ENCODE measurements at regions not wholly inside any gene's neighbourhood (a gene's known extent, or its start where the extent isn't known, plus 50 kb on each side); places are given as distances from the start of the nearest gene placed in this dataset.

DNA sequence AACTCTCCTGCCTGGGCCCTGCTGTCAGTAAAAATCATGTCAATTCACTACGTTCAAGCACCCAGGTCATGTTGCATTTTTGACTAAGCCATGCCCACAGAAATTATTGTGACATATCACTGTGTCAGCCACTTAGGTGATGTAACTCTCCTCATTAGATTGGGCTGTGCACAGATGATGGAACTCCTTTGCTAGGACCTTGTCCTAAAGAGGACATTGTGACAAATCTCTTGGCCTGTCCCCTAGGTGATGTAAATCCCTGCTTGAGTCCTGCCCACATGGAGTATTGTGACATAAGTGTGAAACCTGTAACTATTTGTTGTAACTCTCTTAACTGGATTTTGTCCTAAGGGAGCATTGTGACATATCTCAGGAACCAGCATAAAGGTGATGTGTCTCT lies 848.3 kb upstream of the TSPY4 start:
- TF ChIP-seq, protein P1, sequence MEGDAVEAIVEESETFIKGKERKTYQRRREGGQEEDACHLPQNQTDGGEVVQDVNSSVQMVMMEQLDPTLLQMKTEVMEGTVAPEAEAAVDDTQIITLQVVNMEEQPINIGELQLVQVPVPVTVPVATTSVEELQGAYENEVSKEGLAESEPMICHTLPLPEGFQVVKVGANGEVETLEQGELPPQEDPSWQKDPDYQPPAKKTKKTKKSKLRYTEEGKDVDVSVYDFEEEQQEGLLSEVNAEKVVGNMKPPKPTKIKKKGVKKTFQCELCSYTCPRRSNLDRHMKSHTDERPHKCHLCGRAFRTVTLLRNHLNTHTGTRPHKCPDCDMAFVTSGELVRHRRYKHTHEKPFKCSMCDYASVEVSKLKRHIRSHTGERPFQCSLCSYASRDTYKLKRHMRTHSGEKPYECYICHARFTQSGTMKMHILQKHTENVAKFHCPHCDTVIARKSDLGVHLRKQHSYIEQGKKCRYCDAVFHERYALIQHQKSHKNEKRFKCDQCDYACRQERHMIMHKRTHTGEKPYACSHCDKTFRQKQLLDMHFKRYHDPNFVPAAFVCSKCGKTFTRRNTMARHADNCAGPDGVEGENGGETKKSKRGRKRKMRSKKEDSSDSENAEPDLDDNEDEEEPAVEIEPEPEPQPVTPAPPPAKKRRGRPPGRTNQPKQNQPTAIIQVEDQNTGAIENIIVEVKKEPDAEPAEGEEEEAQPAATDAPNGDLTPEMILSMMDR (IDR thresholded peaks at IDR 0.05; ENCODE audit: borderline replicate concordance, control extremely low read depth, extremely low read depth, insufficient read depth, missing control alignments) = no peak
- no peak for DNase-seq (ENCODE audit: low spot score)
- in situ Hi-C loops (cut with MboI; ENCODE audit: low sequenced_read_pairs, unreplicated experiment) = no loop called here

DNA sequence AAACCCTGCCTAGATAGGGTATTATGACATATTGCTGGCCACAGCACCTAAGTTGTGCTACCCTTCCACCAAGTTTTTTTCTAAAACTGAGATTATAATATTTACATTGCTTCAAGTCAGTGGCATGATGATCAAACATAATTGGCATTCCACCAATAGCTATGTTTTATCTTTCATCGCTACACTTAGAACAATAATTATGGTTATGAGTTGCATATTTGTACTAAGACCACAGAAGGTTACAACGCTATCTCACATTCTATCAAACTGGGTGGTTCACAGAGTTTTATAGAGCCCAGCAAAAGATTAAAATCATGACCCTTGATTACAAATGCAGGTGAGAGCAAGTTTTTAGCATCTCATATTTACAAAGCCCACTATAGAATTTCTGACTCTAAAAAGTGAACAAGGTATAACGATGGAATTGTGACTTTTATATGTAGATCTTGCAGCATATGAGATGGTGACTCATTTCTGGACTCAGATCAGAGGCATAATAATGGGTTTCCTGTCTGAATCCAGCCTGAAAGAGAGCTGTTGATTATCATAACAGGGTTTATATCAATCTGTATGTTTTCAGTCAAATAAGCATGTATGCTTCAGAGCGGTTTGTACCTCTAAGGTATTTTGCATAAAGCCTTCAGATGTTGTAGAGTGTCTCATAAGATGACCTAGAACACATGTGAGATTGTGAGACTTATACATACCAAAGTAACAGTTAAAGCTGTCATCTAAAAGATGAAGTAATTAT lies 847.2 kb upstream of the TSPY4 start:
- in situ Hi-C loops (cut with MboI; ENCODE audit: low sequenced_read_pairs, unreplicated experiment) = no loop called here
- TF ChIP-seq, protein P1 (IDR thresholded peaks at IDR 0.05; ENCODE audit: borderline replicate concordance, control extremely low read depth, extremely low read depth, insufficient read depth, missing control alignments) = no peak

DNA sequence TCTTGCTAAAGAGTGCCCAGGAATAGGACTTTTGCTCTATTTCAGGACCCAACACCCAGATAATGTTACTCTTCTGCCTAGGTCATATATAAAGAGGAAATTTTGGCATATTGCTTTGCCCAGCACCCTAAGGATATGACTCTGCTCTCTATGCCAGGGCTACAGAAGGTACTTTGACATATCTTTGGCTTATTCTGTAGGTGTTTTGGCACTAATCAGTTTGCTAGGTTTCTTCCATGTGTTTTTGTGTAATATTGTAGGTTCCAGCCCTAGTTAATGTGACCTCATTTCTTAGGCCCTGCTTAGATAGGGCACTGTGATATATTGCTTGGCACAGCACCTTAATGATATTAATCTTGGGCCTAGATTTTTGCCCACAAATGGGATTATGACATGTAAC lies 842.9 kb upstream of the TSPY4 start:
- TF ChIP-seq, protein P1 (IDR thresholded peaks at IDR 0.05; ENCODE audit: borderline replicate concordance, control extremely low read depth, extremely low read depth, insufficient read depth, missing control alignments) = no peak
- no peak for DNase-seq (ENCODE audit: low spot score)
- in situ Hi-C loops (cut with MboI; ENCODE audit: low sequenced_read_pairs, unreplicated experiment) = no loop called here

More for the DNA sequence above, 847.2 kb upstream of the TSPY4 start:
- no peak for DNase-seq (ENCODE audit: low spot score)

DNA sequence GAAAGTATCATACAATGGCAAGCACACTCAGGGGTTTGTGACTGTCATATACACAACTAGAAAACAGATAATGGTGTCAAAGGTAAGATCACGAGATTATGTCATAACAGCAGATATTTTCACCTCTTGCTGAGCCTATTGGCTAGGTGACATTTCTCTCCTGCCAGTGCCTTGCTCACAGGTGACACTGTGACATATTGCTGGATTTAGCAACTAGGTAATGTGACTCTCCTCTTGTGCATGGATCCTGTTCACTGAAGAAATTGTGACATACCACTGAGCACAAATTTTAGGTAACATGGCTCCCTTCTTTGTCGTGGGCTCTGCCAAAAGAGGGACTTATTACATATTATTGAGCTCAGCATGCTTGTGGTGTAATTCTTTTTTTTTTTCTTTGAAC lies 842.0 kb upstream of the TSPY4 start:
- in situ Hi-C loops (cut with MboI; ENCODE audit: low sequenced_read_pairs, unreplicated experiment) = no loop called here
- DNase-seq (ENCODE audit: low spot score) = no peak
- TF ChIP-seq, protein P1 (IDR thresholded peaks at IDR 0.05; ENCODE audit: borderline replicate concordance, control extremely low read depth, extremely low read depth, insufficient read depth, missing control alignments) = no peak

DNA sequence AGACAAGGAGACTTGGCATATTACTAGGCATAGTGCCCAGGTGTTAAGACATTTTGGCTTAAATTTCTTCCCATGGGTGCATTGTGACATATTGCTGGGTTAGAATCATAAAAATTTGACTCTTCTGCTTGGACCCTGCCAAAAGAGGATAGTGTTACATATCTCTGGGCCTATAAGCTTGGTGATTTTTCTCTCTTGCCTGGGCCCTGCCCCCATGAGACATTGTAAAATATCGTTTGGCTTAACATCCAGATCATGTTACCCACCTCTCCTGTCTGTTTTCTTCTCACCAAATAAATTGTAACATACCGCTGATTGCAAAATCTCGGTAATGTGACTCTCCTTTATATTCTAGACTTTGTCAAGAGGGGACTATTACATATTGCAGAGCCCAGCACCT lies 836.4 kb upstream of the TSPY4 start:
- DNase-seq (ENCODE audit: low spot score) = no peak
- TF ChIP-seq, protein P1 (IDR thresholded peaks at IDR 0.05; ENCODE audit: borderline replicate concordance, control extremely low read depth, extremely low read depth, insufficient read depth, missing control alignments) = no peak

DNA sequence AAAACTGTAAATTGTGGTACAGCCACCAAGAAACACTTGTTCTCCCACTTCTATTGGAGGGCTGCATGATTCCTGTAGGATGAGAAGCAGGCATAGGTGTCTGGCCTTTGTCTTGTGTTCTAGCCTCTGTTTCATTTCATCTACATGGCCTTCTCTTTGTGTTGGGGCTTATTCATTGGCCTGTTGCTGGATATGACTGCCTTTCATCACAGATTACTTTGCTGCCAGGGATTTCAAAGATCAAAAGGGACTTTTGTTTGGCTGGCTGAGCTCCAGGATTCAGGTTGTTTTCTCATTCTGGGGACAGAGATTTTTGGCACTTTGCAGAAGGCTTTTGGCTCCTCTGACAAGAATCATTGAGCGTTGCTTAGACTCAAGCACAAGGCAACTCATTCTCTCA lies 803.8 kb upstream of the TSPY4 start:
- DNase-seq (ENCODE audit: low spot score) = no peak
- in situ Hi-C loops (cut with MboI; ENCODE audit: low sequenced_read_pairs, unreplicated experiment) = no loop called here
- TF ChIP-seq, protein P1 (IDR thresholded peaks at IDR 0.05; ENCODE audit: borderline replicate concordance, control extremely low read depth, extremely low read depth, insufficient read depth, missing control alignments) = no peak

More for the DNA sequence above, 836.4 kb upstream of the TSPY4 start:
- in situ Hi-C loops (cut with MboI; ENCODE audit: low sequenced_read_pairs, unreplicated experiment) = no loop called here
